ENCODE measurements at regions not wholly inside any gene's neighbourhood (a gene's known extent, or its start where the extent isn't known, plus 50 kb on each side); places are given as distances from the start of the nearest gene placed in this dataset.

DNA sequence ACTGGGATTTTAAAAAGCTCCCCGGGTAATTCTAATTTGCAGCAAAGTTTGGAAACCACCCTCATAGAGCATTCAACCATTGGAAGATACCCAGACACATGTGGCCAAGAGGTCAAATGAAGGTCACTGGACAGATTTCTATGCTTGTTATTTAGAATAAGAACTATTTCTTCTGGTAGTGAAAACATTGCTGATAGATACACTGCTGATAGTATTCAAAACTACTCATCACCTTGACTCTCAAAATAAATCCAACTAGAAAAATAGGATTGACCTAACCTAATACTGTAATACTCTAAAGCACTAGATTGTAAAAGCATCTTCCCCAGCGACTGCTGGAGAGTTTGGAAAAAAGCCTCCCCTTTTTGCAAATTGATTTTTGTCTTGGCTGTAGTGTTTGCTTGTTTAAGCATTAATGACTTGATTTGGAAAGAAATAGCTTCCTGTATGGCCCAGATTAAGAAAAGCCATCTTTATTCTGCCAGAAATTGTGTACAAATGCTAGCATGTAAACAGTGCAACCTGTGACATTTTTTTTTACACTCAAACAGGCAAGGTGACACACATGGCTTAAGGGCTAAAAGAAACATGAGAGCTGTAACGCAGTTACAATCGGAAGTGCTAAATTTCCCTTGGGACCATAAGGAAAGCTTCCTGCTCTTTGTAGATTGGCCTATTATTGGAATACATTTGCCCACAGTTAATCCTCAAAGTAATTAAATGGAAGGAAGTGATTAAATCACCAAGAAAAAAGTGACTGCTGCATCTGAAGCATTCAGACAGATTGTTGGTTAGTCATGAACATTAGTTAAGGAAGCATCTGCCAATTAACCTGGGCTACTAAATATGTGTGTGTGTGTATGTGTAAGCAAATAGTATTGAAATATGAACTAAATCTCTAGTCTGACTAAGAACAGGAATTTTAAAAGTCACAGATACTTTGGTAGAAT, 356.5 kb upstream of the ATP2B1 start:
- TF ChIP-seq, protein P1, sequence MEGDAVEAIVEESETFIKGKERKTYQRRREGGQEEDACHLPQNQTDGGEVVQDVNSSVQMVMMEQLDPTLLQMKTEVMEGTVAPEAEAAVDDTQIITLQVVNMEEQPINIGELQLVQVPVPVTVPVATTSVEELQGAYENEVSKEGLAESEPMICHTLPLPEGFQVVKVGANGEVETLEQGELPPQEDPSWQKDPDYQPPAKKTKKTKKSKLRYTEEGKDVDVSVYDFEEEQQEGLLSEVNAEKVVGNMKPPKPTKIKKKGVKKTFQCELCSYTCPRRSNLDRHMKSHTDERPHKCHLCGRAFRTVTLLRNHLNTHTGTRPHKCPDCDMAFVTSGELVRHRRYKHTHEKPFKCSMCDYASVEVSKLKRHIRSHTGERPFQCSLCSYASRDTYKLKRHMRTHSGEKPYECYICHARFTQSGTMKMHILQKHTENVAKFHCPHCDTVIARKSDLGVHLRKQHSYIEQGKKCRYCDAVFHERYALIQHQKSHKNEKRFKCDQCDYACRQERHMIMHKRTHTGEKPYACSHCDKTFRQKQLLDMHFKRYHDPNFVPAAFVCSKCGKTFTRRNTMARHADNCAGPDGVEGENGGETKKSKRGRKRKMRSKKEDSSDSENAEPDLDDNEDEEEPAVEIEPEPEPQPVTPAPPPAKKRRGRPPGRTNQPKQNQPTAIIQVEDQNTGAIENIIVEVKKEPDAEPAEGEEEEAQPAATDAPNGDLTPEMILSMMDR (IDR thresholded peaks at IDR 0.05; ENCODE audit: low read depth, low read length): no peak
- TF ChIP-seq EZH2phosphoT487 (IDR thresholded peaks at IDR 0.05; ENCODE audit: low read depth): no peak
